NCI-H748 (cell line): ENCODE measurements at regions not wholly inside any gene's neighbourhood (a gene's known extent, or its start where the extent isn't known, plus 50 kb on each side); places are given as distances from the start of the nearest gene placed in this dataset.

Experiments
- DNase-seq: peaks from one replicate; lab custom pipeline; 2025; ENCODE audit not compliant: unreplicated experiment; lab: John Stamatoyannopoulos, UW

- DNase-seq, result no peak
Observed at GRCh38 chr20:43804781-43805180, 78.0 kb upstream of the GTSF1L start.

- no peak for DNase-seq
Observed at GRCh38 chr20:43803276-43803675, 76.5 kb upstream of the GTSF1L start.

GRCh38 chr20:43800186-43800585 is 73.4 kb upstream of the GTSF1L start:
- no peak for DNase-seq

- DNase-seq, result no peak
Observed at GRCh38 chr20:43799741-43800140, 72.9 kb upstream of the GTSF1L start.

GRCh38 chr20:43799150-43799711 is 72.4 kb upstream of the GTSF1L start:
- no peak for DNase-seq

GRCh38 chr20:43798291-43799149 is 71.7 kb upstream of the GTSF1L start:
- DNase-seq, result no peak

GRCh38 chr20:43794326-43794725 is 67.5 kb upstream of the GTSF1L start:
- no peak for DNase-seq

- DNase-seq, result no peak
Observed at GRCh38 chr20:43789593-43789992, 62.8 kb upstream of the GTSF1L start.

- DNase-seq, result no peak
Observed at GRCh38 chr20:43787937-43788336, 61.1 kb upstream of the GTSF1L start.

GRCh38 chr20:43786885-43787284 is 60.1 kb upstream of the GTSF1L start:
- DNase-seq, result no peak

GRCh38 chr20:43781215-43781614 is 54.4 kb upstream of the GTSF1L start:
- no peak for DNase-seq

- no peak for DNase-seq
Observed at GRCh38 chr20:43778375-43778774, 51.6 kb upstream of the GTSF1L start.

- no peak for DNase-seq
Observed at GRCh38 chr20:43776691-43777090, 49.9 kb upstream of the GTSF1L start.
